ENCODE measurements at regions not wholly inside any gene's neighbourhood (a gene's known extent, or its start where the extent isn't known, plus 50 kb on each side); places are given as distances from the start of the nearest gene placed in this dataset.

DNA sequence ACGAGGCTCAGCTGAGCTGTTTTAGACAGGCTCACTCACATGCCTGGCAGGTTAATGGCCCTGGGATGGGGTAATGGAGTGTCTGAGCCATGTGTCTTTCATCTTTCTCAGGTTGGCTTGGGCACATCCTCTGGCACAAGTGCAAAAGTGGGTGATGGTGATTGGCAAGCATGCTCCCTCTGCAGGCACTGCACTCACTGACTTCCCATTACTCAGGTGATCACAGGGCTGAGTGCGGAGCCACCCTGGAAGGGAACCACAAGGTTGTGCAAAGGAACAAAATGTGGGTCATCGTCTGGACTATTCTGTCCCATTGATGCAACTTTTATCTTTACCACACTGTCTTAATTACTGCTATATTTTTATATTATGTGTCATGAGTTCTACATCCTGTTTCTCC is 244.1 kb upstream of the AKR1E2 start:
- no peak for DNase-seq (ENCODE audit: low read depth in 3 of 3)

DNA sequence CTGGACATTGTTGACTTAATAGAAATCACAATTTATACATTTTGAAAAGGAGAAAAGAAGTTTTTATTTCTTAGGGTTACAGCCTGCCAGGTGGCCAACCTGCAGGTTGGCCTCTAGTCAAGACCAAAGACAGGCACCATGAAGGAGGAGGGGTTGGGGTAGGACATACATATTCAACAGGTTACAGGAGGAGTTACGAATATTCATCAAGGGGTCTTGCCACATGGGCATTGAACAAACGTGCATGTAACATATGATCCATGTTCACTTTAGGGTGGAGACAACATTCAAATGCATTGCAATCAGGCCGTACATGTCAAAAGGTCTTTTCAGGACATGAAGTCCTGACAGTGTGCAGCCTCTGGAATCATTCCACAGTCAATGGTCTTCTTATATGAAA is 246.2 kb upstream of the AKR1E2 start:
- no peak for DNase-seq (ENCODE audit: low read depth in 3 of 3)

DNA sequence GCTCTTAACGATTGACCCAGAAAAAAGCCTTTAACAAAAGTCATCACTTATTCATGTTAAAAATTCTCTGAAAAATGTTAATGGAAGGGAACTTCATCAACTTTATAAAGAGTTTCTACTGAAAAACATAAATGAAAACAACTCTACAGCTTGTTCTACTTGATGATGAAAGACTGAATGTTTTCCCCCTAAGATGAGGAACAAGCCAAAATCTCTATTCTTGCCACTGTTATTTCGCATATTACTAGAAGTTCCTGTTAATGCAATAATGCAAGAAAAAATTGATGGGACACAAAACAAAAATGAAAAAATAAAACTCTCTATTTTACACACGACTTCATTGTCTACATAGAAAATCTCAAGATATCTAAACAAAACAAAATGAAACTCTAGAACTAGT is 249.8 kb upstream of the AKR1E2 start:
- no peak for DNase-seq (ENCODE audit: low read depth in 3 of 3)

- no peak for DNase-seq (ENCODE audit: low read depth in 3 of 3)
Measured at GRCh38 chr10:4569151-4569550, 256.9 kb upstream of the AKR1E2 start.

- DNase-seq (ENCODE audit: low read depth in 3 of 3) = no peak
Measured at GRCh38 chr10:4568731-4569130, 257.3 kb upstream of the AKR1E2 start.

DNA sequence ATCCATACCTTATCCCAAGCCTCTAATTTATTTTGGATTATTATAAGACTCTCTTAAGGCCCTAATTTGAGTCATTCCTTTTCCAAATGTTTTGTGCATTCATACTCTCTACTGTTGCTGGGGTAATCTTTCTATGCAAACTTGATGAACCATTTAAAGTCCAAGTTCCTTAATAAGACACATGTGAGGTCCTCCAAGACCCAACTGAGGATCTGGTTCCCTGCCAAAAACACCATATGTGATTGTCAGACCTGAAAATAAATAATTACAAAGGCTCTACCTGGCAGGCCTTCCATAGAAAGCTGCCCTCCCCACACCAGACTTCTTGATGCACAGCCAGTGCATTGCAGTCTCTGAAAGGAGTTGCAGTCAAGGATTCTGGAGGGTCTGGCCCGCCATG is 257.9 kb upstream of the AKR1E2 start:
- DNase-seq (ENCODE audit: low read depth in 3 of 3) = no peak

GRCh38 chr10:4567637-4568036 is 258.4 kb upstream of the AKR1E2 start:
- no peak for DNase-seq (ENCODE audit: low read depth in 3 of 3)

- no peak for DNase-seq (ENCODE audit: low read depth in 3 of 3)
Measured at GRCh38 chr10:4566011-4566410, 260.0 kb upstream of the AKR1E2 start.

- no peak for DNase-seq (ENCODE audit: low read depth in 3 of 3)
Measured at GRCh38 chr10:4561296-4561695, 264.7 kb upstream of the AKR1E2 start.

- no peak for DNase-seq (ENCODE audit: low read depth in 3 of 3)
Measured at GRCh38 chr10:4557469-4557868, 268.5 kb upstream of the AKR1E2 start.

DNA sequence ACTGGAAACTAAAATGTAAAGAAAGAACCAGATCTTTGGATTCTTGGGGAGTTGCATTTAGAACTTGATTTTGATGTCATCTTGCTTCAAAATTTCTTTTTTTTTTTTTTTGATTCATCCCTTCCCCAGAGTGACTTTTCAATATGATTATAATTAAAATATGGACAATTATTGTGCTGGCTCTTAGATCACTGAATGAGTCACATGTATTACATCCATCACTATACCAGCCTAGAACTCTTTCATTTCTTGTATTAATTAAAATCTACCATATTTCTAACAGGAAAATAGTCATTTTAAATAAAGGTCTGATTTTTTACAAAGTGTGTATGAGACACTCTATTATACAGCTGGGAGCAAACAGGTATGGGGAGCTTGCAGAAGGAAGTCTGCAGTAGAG is 269.5 kb upstream of the AKR1E2 start:
- DNase-seq (ENCODE audit: low read depth in 3 of 3) = no peak

DNA sequence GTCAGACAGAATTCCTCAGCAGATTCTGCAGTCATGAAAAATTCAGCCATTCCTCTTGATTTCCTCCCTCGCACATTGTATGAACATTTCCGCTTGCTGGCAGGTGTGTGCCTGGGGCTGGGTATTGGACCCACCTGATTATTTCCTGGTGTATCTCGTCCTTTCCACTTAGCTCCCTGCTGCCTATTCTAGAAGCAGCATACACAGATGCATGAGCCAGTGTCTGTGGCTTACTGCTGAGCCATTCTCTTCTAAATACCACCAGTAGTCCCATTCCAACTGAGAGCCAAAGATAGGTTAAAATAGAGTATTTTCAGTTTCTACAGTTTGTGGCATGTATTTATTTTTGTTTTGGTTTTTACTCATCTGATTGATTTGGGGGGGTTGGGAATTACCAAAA is 270.1 kb upstream of the AKR1E2 start:
- no peak for DNase-seq (ENCODE audit: low read depth in 3 of 3)

- DNase-seq (ENCODE audit: low read depth in 3 of 3) = no peak
Measured at GRCh38 chr10:4549139-4549653, 276.8 kb upstream of the AKR1E2 start.

GRCh38 chr10:4546931-4547330 is 279.1 kb upstream of the AKR1E2 start:
- DNase-seq (ENCODE audit: low read depth in 3 of 3) = no peak

GRCh38 chr10:4546500-4546899 is 279.5 kb upstream of the AKR1E2 start:
- DNase-seq (ENCODE audit: low read depth in 3 of 3) = peak in 1 of 3 experiments; percentile 1

GRCh38 chr10:4545062-4545461 is 280.9 kb upstream of the AKR1E2 start:
- DNase-seq (ENCODE audit: low read depth in 3 of 3) = no peak

GRCh38 chr10:4543938-4544533 is 282.0 kb upstream of the AKR1E2 start:
- DNase-seq (ENCODE audit: low read depth in 3 of 3) = no peak

- no peak for DNase-seq (ENCODE audit: low read depth in 3 of 3)
Measured at GRCh38 chr10:4541292-4541691, 284.7 kb upstream of the AKR1E2 start.

GRCh38 chr10:4538016-4538415 is 288.0 kb upstream of the AKR1E2 start:
- no peak for DNase-seq (ENCODE audit: low read depth in 3 of 3)

DNA sequence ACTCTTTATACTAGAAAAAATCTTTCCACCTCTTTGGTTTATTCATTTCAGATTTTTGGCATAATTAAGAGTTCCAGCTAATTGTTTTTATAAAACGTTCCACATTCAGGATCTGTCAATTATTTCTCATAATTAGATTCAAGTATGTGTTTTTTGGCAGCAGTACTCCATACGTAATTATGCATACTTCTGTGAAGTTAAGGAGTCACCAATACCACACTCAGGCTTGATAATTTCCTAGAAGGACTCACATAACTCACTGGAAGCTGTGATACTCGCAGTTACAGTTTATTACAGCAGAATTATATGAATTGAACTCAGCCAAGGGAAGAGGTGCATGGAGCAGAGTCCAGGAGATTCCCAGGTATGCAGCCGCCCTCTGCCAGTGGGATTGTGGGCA is 290.5 kb upstream of the AKR1E2 start:
- no peak for DNase-seq (ENCODE audit: low read depth in 3 of 3)

DNA sequence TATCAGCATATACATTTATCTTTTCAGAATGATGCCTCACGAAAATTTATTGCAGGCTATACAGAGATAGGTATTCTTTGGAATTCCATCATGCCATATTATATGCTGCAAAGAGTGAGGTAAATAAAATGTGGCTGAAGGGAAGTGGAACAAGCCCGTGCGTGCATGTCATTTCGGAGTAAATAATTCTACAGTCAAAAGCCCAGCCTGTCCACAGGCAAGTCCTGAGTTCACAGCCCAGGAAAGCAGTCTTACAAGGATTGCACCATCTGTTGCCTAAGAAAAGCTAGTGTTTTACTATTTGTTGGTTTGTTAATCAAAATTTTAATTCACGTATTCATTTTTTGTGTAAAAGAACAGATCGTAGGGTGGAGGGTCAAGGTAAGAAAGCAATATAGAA is 292.4 kb upstream of the AKR1E2 start:
- DNase-seq (ENCODE audit: low read depth in 3 of 3) = no peak

DNA sequence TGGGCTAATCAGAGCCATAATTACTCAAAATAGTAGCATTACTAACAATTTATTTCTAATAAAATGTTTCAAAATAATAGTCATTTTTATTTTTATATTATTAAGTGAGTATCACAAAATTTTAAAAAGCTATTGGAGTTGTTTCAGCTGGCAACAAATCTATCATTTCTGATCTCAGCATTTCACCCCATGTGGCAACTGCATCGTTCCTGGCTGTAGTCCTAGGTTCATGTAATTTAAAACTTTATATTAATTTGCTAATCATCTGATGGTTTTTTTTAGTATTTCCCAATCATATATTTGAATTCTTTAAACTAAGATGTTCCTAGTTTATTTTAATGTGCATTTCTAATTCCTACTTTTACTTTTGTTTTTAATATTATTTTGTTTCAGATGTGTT is 293.0 kb upstream of the AKR1E2 start:
- DNase-seq (ENCODE audit: low read depth in 3 of 3) = no peak

- no peak for DNase-seq (ENCODE audit: low read depth in 3 of 3)
Measured at GRCh38 chr10:4532467-4532866, 293.5 kb upstream of the AKR1E2 start.

DNA sequence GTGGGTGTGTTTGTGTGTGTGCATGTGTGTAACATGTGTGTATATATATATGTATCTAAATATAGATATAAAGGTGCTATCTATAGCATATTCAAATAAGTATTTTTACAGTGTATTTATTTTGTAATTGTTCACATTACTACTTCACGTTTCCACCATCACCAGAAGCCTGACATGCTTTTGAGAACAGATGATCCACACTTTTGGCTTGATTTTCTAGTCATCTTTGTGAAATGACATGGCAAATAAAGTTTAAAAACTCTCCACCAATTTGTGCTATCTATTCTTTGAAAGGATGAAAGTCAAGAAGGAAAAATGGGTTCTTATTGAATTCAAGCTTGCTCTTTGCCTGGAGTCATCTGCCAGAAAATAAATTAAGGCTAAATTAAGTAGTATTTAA is 294.0 kb upstream of the AKR1E2 start:
- no peak for DNase-seq (ENCODE audit: low read depth in 3 of 3)

Measured in stimulated activated CD4-positive, alpha-beta T cell treated with anti-CD3 and anti-CD28 coated beads, TNF-alpha, amount 100 ng/mL, for 4 hours (primary cell).